Kasumi-1 (cell line): ENCODE measurements at regions not wholly inside any gene's neighbourhood (a gene's known extent, or its start where the extent isn't known, plus 50 kb on each side); places are given as distances from the start of the nearest gene placed in this dataset.
A peak's percentile ranks its signal among the peaks of the same experiment; 100 is the strongest.

Experiments used
- DNase-seq, 2 experiments: peaks; one replicate each; lab custom pipeline; 2025; lab: John Stamatoyannopoulos, UW

DNA sequence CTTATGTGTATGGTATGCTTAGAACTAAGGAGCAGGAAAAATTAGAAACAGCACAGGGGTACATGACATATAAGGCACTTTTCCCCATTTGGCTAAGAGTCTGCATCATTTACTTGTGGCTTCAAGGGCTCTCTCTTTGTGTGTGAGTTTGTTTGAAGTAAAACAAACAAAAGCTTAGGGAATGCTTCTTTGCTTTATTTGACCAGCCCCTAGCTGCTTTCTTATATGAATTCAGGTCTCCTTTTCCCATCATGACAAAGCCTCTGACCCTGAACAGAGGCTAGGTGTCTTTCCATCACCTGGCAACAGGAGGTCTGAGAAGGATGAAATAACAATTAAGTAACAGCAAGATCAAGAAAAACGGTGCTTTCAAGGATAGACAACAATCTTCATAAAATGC, 643.8 kb upstream of the ADGRL2 start:
- no peak for DNase-seq

DNA sequence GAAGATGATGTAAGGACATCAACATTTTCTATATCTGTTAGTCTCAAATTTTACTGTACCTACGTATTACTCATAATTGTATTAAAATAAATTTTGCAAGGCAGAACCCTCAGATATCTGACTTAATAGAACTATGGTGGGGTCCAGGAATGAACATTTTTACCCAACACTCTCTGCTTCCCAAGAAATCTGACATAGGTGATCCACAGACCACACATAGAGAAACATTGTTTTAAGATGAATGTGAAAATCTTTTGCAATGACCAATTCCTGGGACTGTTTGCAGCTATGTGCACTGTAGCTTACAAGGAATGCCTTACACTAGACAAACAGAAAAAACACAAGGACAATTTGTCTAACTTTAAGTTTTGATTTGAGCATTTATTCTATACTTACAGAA, 645.6 kb upstream of the ADGRL2 start:
- DNase-seq: no peak

DNA sequence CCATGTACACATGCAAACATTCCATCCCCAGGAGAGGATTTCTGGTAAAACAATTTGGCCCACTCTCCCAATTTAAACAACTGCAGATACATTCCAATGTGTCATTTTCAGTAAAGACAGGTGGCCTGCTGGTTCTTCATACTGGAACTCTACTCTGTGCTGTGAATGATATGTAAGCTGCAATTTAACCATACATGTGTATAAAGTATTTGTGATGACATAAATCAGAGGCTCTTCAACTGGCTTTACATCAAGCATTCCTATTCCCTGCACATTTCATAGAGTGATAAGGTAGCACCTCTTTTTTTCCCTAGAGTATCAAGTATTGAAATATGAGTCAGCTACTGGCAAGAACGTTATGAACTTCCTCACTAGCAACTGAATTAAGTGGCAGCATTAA, 649.5 kb upstream of the ADGRL2 start:
- peak in 1 of 2 experiments; percentile 11 for DNase-seq

DNA sequence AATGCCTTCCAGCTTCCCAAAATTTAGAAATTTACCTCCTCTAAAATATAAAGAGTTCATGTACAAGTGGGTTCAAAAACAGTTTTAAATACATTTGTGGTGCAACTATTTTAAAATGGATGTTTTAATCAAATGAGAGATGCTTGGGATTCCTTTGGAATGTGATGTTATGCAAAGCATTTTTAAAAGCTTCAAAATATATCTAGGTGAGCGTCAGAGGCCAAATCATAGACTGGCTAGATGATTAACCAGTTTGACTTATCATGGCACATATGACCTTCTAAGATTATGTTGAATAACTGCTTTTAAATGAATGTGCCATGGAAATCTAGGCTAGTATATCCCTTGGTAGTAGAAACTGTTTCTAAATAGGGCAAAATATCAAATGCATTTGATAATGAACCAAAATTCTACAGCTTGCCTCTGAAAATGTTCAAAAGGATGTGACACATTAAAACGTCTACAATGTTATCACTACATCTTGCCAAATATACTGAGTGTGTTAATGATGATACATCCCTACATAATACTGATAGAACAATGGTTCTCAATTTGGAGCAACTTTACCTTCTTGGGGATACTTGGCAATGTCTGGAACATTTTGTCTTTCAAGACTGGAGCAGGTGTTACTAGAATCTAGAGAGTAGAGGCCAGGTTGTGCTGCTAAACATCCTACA, 650.9 kb upstream of the ADGRL2 start:
- no peak for DNase-seq

DNA sequence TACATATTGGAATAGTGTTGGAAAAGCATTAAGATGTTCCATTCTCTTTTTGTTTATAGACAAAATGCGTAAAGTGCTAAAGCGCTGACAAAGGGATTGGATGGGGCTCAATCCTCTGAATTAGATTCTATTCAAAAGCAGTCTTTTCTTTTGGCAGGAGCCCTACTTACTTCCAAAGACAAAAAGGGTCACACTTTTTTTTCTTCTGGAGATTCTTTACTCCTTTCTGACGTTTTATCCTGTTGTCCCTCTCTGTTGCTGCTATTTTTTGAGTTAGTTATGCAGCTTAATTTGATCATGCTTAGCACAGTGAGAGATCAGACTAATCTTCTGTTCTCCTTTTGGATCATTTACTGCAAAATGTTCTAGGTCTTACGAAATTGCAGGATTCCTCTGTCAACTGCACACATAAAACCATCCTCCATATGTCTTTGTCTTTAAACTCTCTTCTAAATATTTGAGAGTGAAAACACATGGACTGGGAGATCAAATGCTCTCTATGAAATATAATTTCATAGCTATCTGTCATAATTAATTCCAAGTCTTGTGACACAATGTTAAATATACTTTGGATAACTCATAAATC, 656.4 kb upstream of the ADGRL2 start:
- DNase-seq: no peak

DNA sequence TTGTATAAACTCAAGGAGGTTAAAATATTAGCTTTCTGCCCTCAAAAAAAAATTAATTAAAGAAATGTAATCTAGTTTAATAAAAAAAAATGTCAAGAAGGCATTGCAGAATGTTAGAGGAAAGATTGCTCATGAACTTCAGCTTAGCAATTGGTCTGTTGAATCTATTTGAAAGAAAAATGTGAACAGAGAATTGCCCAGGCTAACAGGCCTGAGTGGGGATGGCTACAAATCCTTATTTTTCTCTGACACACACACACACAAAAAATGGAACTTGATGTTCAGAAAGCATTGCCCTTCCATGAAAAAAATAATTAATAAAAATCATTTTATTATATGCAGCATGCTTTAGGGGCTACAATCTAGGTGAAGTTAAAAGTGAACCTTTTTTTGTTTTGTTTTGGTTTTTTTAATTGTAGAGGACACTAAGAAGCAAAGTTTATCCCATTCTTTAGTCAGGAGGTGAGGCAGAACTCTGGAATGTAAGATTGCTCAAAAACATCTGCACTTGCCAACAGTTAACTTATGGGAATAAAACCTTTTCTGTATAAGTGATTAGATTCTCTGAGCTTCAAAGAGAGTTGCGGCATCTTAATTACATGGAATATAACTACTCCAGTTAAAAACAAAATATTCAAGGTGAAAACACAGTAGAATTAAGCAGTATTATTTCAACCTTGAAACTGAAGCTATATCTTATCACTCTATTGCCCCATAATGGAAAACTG, 658.5 kb upstream of the ADGRL2 start:
- no peak for DNase-seq

DNA sequence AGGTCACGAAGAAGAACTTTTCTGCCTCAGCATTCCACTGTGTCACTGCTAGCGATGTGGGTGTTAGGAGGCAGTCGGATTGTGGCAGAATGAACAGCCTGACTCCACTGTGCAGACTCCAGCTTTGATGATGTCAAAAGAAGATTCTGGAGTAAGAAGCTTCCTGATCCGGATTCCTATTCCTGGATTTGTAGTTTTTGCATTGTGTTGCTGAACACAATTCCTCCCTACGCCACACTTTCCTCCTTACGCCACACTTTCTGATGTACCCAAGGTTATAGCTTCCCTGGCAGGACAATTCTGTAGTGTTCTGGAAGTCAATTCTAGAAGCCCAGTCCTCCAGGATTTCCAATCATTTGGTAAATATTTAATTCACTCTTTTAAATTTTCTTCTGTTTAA, 665.2 kb upstream of the ADGRL2 start:
- DNase-seq: no peak

DNA sequence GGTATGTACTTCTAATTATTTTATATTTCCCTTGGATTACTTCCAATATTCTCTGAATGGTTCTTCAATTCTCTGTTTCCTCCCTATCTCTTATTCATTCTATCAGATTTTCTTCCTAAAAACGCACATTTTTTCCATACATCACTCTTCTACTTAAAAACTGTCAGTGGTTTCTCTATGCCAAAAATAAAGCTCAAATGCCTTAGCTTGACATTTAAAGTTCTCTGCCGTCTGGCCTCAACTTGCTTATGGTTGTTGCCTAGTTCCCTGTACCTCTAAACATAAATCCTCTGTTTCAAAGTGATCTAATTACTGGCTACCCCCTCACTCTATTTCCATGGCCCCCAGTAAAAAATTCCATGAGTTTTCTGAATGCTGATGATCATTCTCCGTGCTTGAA, 671.0 kb upstream of the ADGRL2 start:
- no peak for DNase-seq

DNA sequence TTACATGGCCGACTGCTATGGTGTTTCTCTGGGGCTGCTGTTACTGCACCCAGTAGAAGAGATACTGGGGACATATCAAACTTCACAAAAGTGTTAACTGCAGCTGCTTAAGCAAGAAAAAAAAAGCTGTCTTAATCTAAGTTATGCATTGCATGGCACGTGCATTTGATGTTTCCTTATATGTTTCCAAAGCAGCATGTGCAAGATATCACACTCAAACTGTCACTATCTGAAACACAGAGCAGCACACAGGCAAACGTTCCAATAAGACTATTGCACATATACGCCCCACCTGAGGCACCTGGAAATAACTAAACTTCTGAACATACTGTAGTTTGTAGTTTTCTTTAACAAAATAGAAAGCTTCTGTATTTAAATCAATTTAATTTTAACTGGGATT, 671.4 kb upstream of the ADGRL2 start:
- no peak for DNase-seq

DNA sequence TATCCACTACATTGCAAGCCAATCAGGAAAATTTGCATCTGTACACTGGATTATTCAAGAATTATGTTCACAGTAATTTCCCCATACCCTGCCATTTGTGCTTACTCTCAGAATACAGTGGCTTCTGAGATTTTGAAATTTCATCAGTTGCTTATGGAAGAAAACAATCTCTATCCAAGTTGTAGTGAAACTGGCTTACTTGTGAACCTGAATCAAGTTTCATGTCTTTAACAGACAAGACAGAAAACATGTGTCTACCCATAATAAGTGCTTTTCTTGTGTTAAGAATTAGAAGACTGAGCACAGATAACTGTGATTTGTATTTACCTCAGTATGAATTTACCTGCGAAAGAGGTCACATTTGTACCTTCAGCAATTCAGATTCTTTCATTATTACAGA, 672.7 kb upstream of the ADGRL2 start:
- no peak for DNase-seq

DNA sequence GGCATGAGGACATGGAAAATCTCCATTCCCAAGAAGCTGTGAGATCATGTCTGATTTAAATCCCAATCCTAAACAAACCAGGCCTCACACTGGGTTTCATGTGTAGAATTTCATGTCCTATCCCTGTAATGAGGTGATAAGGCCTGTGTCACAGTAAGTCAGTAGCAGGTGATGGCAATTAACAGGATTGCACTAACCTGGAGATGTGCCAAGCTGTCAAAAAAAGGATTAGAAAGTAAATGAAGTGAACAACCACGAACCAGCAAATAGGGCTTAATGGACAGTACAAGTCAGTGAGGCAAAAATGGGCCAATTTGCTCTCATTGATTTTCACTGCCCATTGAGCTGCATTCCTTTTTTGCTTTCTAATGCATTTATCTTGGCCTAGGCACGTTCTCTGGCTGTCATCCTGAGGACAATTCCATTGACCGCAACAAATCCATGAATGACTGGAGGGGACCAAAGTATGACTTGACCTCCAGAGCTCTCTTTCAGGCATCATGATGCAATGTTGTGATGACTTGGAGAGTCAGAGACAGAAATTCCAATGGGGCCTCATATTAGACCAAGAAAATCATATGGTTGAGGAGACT, 673.6 kb upstream of the ADGRL2 start:
- DNase-seq: no peak

DNA sequence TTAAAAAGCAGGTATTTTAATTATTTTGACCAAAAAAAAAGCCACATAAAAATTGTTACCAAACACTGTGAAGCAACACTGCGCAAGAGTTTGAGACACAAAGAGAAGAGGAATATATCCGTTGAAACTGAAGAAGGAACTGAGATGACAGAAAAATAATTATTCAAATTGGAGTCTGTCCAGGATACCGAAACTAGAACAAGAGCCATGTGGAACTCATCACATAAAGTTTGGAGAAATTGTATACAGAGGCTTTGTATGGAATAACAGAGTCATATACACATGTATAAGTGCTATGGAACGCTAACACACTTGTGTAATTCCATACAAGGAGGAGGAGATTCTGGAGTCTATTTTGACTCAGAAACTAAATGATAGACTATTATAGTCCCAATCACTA, 675.1 kb upstream of the ADGRL2 start:
- no peak for DNase-seq

DNA sequence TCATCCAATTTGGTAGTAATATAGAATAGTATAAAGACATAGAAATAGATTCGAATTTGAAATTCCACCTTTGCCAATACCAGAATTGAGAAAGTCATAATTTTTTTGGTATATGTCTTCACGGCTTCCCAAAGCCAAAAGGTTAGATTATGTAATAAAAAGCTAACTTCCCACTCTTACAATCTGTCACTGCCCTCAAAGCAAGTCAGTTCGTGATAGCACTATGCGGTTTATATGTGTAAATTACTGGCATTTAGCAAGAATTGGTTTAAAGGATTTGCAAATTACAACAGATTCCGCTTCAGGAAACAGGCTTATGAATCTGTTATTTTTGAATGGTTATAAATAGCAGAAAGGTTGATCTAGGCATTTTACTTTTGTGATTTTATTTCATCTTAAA, 679.4 kb upstream of the ADGRL2 start:
- no peak for DNase-seq

DNA sequence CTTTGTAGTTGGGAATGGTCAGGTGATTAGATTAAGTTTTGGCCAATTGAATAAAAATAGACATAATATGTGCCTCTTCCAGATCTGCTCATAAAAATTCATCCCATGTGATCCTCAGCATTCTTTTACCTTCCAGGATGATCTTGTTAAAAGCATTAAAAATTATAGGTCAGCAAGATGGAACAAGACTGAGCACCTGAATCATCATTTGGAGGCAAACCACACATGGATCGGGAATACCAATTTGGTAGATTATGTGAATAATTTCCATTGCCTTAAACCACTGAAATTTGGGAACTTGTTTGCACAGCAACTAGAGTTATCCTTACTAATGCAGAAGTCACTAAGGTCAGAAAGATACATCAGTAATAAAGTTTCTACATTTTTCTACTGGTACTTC, 681.4 kb upstream of the ADGRL2 start:
- DNase-seq: no peak

DNA sequence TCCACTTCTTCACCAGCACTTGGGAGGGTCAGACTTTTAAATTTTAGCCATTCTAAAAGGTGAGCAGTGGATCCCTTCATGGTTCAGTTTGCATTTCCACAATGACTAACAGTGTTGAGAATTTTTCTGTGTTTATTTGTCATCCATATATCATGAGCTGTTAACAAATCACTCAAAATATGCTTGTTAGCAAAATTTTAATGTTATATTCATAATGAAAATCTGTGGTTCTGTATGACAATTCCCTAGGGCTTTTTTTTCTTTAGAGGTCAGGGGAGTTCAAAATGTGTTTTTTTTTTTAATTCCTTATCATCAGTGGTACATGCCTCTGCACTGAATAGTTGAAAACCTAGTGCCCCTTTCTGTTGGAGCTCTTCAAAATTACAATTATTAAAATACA, 682.2 kb upstream of the ADGRL2 start:
- no peak for DNase-seq

DNA sequence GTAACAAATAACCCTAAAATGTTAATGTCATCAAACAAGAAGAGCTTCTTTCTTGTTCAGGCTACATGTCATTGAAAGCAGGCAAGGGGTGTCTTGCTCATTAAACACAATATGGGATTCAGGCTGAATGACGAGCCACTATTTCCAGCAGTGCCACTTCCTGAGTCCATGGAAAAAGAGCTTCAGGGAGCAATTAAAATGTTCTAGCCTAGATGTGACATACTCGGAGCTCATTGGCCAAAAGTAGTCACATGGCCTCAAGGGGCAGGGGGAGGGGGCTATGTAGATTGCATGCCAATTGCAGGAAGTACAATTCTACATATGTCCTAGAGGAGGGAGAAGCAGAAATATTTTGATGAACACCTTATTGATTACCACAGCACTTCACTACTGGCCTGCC, 685.3 kb upstream of the ADGRL2 start:
- DNase-seq: no peak

DNA sequence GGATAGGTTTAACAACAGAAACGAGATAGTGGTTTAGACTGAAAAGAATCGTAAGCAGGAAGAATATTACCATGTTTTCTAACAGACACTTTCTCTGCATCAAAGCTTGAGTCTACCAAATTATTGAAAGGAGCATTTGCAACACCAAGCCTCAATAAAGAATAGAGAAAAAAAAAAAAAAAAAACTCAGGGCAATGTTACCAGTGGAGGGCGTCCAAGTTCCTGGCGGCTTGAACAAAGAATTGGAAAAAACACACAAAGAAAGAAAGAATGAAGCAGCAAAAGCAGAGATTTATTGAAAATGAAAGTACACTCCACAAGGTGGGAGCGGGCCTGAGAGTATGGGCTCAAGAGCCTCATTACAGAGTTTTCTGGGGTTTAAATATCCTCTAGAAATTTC, 686.5 kb upstream of the ADGRL2 start:
- no peak for DNase-seq

DNA sequence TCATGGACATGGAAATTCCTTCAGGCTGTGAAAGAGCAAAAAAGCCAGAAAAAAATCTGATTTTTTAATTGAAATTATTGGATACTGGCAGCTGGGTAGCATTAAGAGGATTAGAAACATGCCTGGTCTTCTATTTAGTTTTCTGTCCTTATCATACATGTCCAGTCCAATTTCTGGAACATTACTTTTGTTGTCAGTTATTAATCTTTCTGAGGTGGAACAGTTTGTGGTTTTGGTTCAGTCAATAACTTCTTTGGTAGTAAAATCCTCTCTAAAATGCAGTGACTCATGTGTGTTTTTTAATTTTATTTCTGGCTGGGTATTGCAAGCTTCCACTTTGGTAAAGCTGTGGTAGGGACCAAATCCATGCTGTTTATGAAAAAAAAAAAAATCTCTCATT, 687.0 kb upstream of the ADGRL2 start:
- DNase-seq: no peak

DNA sequence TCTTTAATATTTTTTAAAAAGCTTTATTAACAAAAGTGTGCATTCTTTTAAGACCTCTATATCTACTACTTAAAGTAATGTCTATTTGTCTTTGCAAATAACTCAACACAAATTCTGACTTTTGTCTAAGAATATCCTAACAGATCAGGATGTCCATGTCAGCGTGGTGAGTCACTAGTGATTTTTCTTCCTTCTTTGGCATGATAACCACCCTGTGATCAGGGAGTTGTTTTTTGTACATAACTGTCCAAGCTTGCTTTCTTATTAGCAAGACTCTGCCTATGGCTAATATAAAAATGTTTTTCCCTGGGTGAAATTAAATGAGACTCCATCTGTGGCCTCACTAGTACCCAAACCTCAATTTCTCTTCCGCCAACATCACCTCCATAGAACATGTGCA, 688.9 kb upstream of the ADGRL2 start:
- no peak for DNase-seq

DNA sequence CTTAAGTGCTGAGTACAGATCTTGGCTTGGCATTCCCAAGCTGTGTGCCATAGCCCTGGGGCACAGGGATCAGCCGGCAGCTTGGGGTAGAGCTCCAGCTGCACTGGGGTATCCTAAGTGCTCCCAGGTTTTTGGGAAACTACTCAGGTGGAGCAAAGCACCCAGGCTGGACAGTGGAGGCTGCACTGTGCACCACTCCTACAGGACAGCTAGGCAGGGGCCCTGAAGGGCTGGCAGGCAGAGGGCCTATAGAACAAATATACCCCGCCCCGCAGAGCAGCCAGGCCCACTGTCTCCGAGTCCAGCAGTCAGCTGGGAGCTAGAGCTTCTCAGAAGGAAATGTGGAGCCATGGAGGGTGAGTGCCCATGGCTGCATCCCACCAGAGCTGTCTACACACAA, 691.7 kb upstream of the ADGRL2 start:
- no peak for DNase-seq

DNA sequence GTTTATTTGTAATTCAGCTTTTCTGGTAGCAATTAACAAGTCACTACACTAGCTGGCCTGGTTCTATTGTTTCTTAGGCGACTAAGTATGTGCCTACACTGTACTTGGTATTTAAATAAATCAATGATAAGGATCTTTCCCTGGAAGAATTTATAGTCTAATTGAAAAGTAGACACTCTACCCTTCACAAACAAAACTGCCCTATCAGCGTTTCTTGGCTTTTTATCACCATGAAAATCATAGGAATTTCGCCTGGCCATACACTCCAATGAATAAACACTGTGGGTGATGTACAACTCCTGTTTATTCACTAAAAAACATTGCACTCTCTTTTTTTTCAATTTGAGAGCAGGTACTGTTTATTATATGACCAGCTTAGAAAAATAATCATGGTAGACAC, 702.9 kb upstream of the ADGRL2 start:
- no peak for DNase-seq

DNA sequence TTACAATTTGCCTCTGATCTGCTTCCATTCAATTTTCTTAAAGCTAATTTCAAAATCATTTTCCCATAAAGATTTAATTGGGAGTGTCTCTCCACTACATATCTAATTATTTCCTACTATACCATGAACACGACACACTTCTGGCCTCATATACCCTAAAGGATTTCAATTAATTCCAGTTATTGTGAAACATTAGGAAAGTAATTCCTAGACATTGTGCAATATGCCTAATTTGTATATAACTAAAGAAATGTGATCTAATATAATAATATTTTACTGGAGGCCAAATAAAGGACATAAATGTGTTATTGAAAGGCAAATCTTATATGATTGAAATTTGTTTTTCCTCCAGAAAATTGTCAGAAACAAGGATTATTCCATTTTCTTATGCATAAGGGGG, 727.2 kb upstream of the ADGRL2 start:
- DNase-seq: no peak
